ENCODE measurements at regions not wholly inside any gene's neighbourhood (a gene's known extent, or its start where the extent isn't known, plus 50 kb on each side); places are given as distances from the start of the nearest gene placed in this dataset.

- no peak for TF ChIP-seq CTCF (IDR thresholded peaks at IDR 0.05)
- no peak for TF ChIP-seq POLR2A (IDR thresholded peaks at IDR 0.05)
Measured at GRCh38 chr14:82854131-82854530, 1320.5 kb upstream of the SEL1L start.
